IMR-90 (cell line): ENCODE measurements at regions not wholly inside any gene's neighbourhood (a gene's known extent, or its start where the extent isn't known, plus 50 kb on each side); places are given as distances from the start of the nearest gene placed in this dataset.
A peak's percentile ranks its signal among the peaks of the same experiment; 100 is the strongest.

Source experiments
- ATAC-seq: fragments of 200-7000 bp; cut with Tn5 transposase; 2 replicates; pipeline ENCODE4 v1.9.1; 2020; ENCODE audit warnings: low read depth, mild to moderate bottlenecking, moderate library complexity
- BruUV-seq: library from RNA; stranded (reverse); fragments of 400-500 nt; replicated peaks from 2 replicates; lab custom pipeline; 2021; lab: Mats Ljungman, UMichigan
- CTCF ChIA-PET: fragments of 300-600 bp; formaldehyde crosslinking; extraction: SDS; loops from one replicate; lab custom pipeline; 2021; ENCODE audit warnings: antibody characterized with exemption; lab: Yijun Ruan, JAX
- POLR2A ChIA-PET: fragments of 300-600 bp; sonication (Branson Sonifier 250); formaldehyde crosslinking; loops from one replicate; lab custom pipeline; 2022; ENCODE audit warnings: antibody characterized with exemption; ENCODE audit not compliant: unreplicated experiment; lab: Charles Lee
- DNase-seq: peaks from one replicate; pipeline ENCODE4 v3.0.0; 2013
- H2AFZ ChIP-seq: replicated peaks from 2 replicates; pipeline ENCODE3; 2013; ENCODE audit warnings: low read length, mild to moderate bottlenecking; ENCODE audit not compliant: poor library complexity
- H2AK5ac ChIP-seq: 2 replicates; pipeline ENCODE4 v1.6.1; 2013; ENCODE audit warnings: low read depth, low read length, inconsistent platforms
- H2AK9ac ChIP-seq: replicated peaks from 2 replicates; pipeline ENCODE3; 2013; ENCODE audit warnings: mild to moderate bottlenecking, low read depth, low read length, moderate library complexity; ENCODE audit not compliant: poor library complexity
- H2BK120ac ChIP-seq: 2 replicates; pipeline ENCODE4 v1.6.1; 2013; ENCODE audit warnings: low read depth, low read length, inconsistent platforms
- H2BK15ac ChIP-seq: 3 replicates; pipeline ENCODE4 v1.6.1; 2013; ENCODE audit warnings: low read depth, low read length, inconsistent platforms
- H2BK20ac ChIP-seq: 2 replicates; pipeline ENCODE4 v1.6.1; 2013; ENCODE audit warnings: low read depth, mild to moderate bottlenecking, inconsistent platforms, low read length, moderate library complexity
- H2BK5ac ChIP-seq: 2 replicates; pipeline ENCODE4 v1.6.1; 2013; ENCODE audit warnings: mild to moderate bottlenecking, low read depth, low read length, inconsistent platforms; ENCODE audit not compliant: poor library complexity, severe bottlenecking
- H3K14ac ChIP-seq: replicated peaks from 2 replicates; pipeline ENCODE4 v1.6.1; 2013; ENCODE audit warnings: low read depth, low read length, inconsistent platforms
- H3K18ac ChIP-seq: 2 replicates; pipeline ENCODE4 v1.6.1; 2013; ENCODE audit warnings: low read depth, low read length, control low read depth
- H3K23ac ChIP-seq: 2 replicates; pipeline ENCODE4 v1.6.1; 2013; ENCODE audit warnings: low read depth, low read length, inconsistent platforms
- H3K27ac ChIP-seq: 2 replicates; pipeline ENCODE4 v1.5.1; 2013; ENCODE audit warnings: mild to moderate bottlenecking, control low read depth, low read length; ENCODE audit not compliant: insufficient read depth
- H3K27me3 ChIP-seq: 2 replicates; pipeline ENCODE4 v1.6.1; 2013; ENCODE audit warnings: low read length; ENCODE audit not compliant: control insufficient read depth, insufficient read depth
- H3K36me3 ChIP-seq: 2 replicates; pipeline ENCODE4 v1.6.1; 2013; ENCODE audit warnings: low read length, mixed read lengths; ENCODE audit not compliant: control insufficient read depth, insufficient read depth
- H3K4ac ChIP-seq: 2 replicates; pipeline ENCODE4 v1.6.1; 2013; ENCODE audit warnings: low read depth, low read length, inconsistent platforms
- H3K4me1 ChIP-seq: 2 replicates; pipeline ENCODE4 v1.6.1; 2013; ENCODE audit warnings: low read length, mixed read lengths; ENCODE audit not compliant: control insufficient read depth, insufficient read depth
- H3K4me2 ChIP-seq: 2 replicates; pipeline ENCODE4 v1.6.1; 2013; ENCODE audit warnings: low read depth, mild to moderate bottlenecking, control low read depth, low read length, moderate library complexity
- H3K4me3 ChIP-seq: 2 replicates; pipeline ENCODE4 v1.5.1; 2013; ENCODE audit warnings: low read depth, mild to moderate bottlenecking, control low read depth, low read length, moderate library complexity; ENCODE audit not compliant: insufficient read depth
- H3K56ac ChIP-seq: 2 replicates; pipeline ENCODE4 v1.6.1; 2013; ENCODE audit warnings: low read length, inconsistent platforms; ENCODE audit not compliant: insufficient read depth; ENCODE audit errors: extremely low read depth
- H3K79me1 ChIP-seq, 2 experiments: 2 replicates each; pipeline ENCODE4 v1.6.1; 2013; ENCODE audit warnings: low read length in 2 of 2, inconsistent platforms in 1 of 2, low read depth in 1 of 2
- H3K9ac ChIP-seq: 2 replicates; pipeline ENCODE4 v1.6.1; 2013; ENCODE audit warnings: low read depth, low read length, control low read depth
- H3K9me1 ChIP-seq: 2 replicates; pipeline ENCODE4 v1.6.1; 2013; ENCODE audit warnings: low read length, inconsistent platforms; ENCODE audit not compliant: insufficient read depth
- H3K9me3 ChIP-seq: 2 replicates; pipeline ENCODE4 v1.6.1; 2013; ENCODE audit warnings: low read length; ENCODE audit not compliant: control insufficient read depth, insufficient read depth
- H4K20me1 ChIP-seq: 2 replicates; pipeline ENCODE4 v1.6.1; 2013; ENCODE audit warnings: low read length, inconsistent platforms; ENCODE audit not compliant: insufficient read depth
- H4K5ac ChIP-seq: 2 replicates; pipeline ENCODE4 v1.6.1; 2013; ENCODE audit warnings: mild to moderate bottlenecking, low read depth, low read length, control low read depth
- H4K8ac ChIP-seq, 2 experiments: 2 replicates each; pipeline ENCODE4 v1.6.1; 2013; ENCODE audit warnings: low read depth in 2 of 2, low read length in 2 of 2, control low read depth in 1 of 2, inconsistent platforms in 1 of 2
- H4K91ac ChIP-seq: 2 replicates; pipeline ENCODE4 v1.6.1; 2013; ENCODE audit warnings: low read depth, low read length, inconsistent platforms; ENCODE audit not compliant: insufficient read depth
- BHLHE40 ChIP-seq: fragments of 150-350 bp; IDR thresholded peaks from 2 replicates; pipeline ENCODE4 v1.6.1; 2016; ENCODE audit warnings: mild to moderate bottlenecking, low read depth, low read length
- CHD1 ChIP-seq: IDR thresholded peaks from 2 replicates; pipeline ENCODE4 v1.6.1; 2012; ENCODE audit warnings: low read depth, low read length, improper control_type of control experiment
- CTCF ChIP-seq: conservative IDR thresholded peaks from 2 replicates; pipeline ENCODE4 v1.5.1; 2012; ENCODE audit warnings: mild to moderate bottlenecking, low read depth, low read length, improper control_type of control experiment
- ELK1 ChIP-seq: fragments of 150-350 bp; IDR thresholded peaks from 2 replicates; pipeline ENCODE4 v1.6.1; 2016; ENCODE audit warnings: low read depth, mild to moderate bottlenecking, low read length, moderate library complexity, borderline replicate concordance
- FOS ChIP-seq: fragments of 150-350 bp; IDR thresholded peaks from 2 replicates; pipeline ENCODE4 v1.6.1; 2016; ENCODE audit warnings: low read depth, low read length
- MAFK ChIP-seq: IDR thresholded peaks from 2 replicates; pipeline ENCODE4 v1.6.1; 2012; ENCODE audit warnings: low read depth, low read length, improper control_type of control experiment
- MAZ ChIP-seq: IDR thresholded peaks from 2 replicates; pipeline ENCODE4 v1.6.1; 2012; ENCODE audit warnings: low read depth, mild to moderate bottlenecking, low read length, improper control_type of control experiment, moderate library complexity, borderline replicate concordance
- MXI1 ChIP-seq: IDR thresholded peaks from 2 replicates; pipeline ENCODE4 v1.6.1; 2012; ENCODE audit warnings: low read depth, mild to moderate bottlenecking, low read length, moderate library complexity, borderline replicate concordance
- NFE2L2 ChIP-seq: fragments of 150-350 bp; IDR thresholded peaks from 2 replicates; pipeline ENCODE4 v1.6.1; 2016; ENCODE audit warnings: low read depth, mild to moderate bottlenecking, low read length
- POLR2A ChIP-seq: IDR thresholded peaks from 2 replicates; pipeline ENCODE4 v1.6.1; 2012; ENCODE audit warnings: mild to moderate bottlenecking, low read depth, low read length
- RAD21 ChIP-seq: IDR thresholded peaks from 2 replicates; pipeline ENCODE4 v1.6.1; 2012; ENCODE audit warnings: low read length, improper control_type of control experiment
- RCOR1 ChIP-seq: IDR thresholded peaks from 2 replicates; pipeline ENCODE4 v1.6.1; 2012; ENCODE audit warnings: mild to moderate bottlenecking, low read length, improper control_type of control experiment; ENCODE audit not compliant: insufficient replicate concordance
- RFX5 ChIP-seq: IDR thresholded peaks from 2 replicates; pipeline ENCODE4 v1.8.0; 2012; ENCODE audit warnings: low read depth, mild to moderate bottlenecking, low read length, moderate library complexity
- USF2 ChIP-seq: fragments of 150-350 bp; IDR thresholded peaks from 2 replicates; pipeline ENCODE4 v1.6.1; 2017; ENCODE audit warnings: mild to moderate bottlenecking, antibody characterized with exemption, low read length, low read depth
- WGBS, 2 experiments: methylation state at CpG; one replicate each; pipeline versions ENCODE4 v1.1.5 to v1.1.7; 2013; ENCODE audit warnings: missing lambda C conversion rate in 2 of 2; ENCODE audit not compliant: insufficient read length in 1 of 2; ENCODE audit errors: extremely low coverage in 2 of 2; 5-methylcytosine and 5-hydroxymethylcytosine counted together
- dilution Hi-C: fragments of 300-500 bp; cut with HindIII; formaldehyde crosslinking; loops from one replicate; pipeline ENCODE4 v1.14.3; 2018; ENCODE audit warnings: low sequenced_read_pairs; ENCODE audit not compliant: unreplicated experiment
- in situ Hi-C: fragments of 300-500 bp; cut with MboI; formaldehyde crosslinking; loops from 3 replicates; pipeline ENCODE4 v1.14.3; 2019; ENCODE audit warnings: low sequenced_read_pairs, inconsistent platforms, mixed read lengths
- intact Hi-C: fragments of 100-400 bp; cut with micrococcal nuclease; formaldehyde crosslinking; loops from 2 replicates; pipeline ENCODE4 v1.10.0; 2022

GRCh38 chr15:39530480-39531342 lies 50.2 kb upstream of the THBS1 start:
- H3K4me1 ChIP-seq = peaks cover 2% of the 10 kb centered on the region; the same call in 1 of the 2 replicates
- intact Hi-C loops (no loop called here), dilution Hi-C loops (no loop called here), in situ Hi-C loops (no loop called here)
- H3K27me3 ChIP-seq = no peaks in the 10 kb centered on the region
- no peak overlapping the region for H2AK9ac ChIP-seq
- H3K36me3 ChIP-seq = no peaks in the 10 kb centered on the region
- no peak overlapping the region; the same call in 1 of the 2 replicates for H3K23ac ChIP-seq
- no peak overlapping the region for H2AK5ac ChIP-seq
- WGBS, 2 experiments = 75% methylated on average over 4 of the region's 7 CpGs; no CpG with 5 or more reads in 1 of the 2 experiments
- H3K4me2 ChIP-seq = no peak overlapping the region; the same call in 1 of the 2 replicates
- peak overlapping the region; percentile 31; the same call in 1 of the 2 replicates for H3K27ac ChIP-seq
- H2AFZ ChIP-seq = peak overlapping the region; percentile 28
- no TSS peak for BruUV-seq
- peak overlapping the region; percentile 8; the same call in 1 of the 2 replicates for H4K5ac ChIP-seq
- ATAC-seq (peak; percentile 69), DNase-seq (peak; percentile 14)
- no peaks in the 10 kb centered on the region for H3K9me3 ChIP-seq
- H2BK5ac ChIP-seq = no peak overlapping the region
- no peaks in the 10 kb centered on the region for H3K9me1 ChIP-seq
- peak overlapping the region; percentile 27; the same call in 1 of the 2 replicates for H4K91ac ChIP-seq
- peak overlapping the region; percentile 21; the same call in 1 of the 2 replicates for H2BK120ac ChIP-seq
- H3K9ac ChIP-seq = no peak overlapping the region
- no peak overlapping the region for H4K8ac ChIP-seq
- ChIA-PET POLR2A (no interaction called here), CTCF (interaction anchor here (0.8 to 0.9 kb wide), 2 partner anchors 18 to 75 kb away, joined by 3 read pairs; no protein-coding TSS in a partner anchor)
- no peaks in the 10 kb centered on the region for H3K79me1 ChIP-seq
- H3K56ac ChIP-seq = no peak overlapping the region
- H3K4ac ChIP-seq = no peak overlapping the region
- no peaks in the 10 kb centered on the region for H4K20me1 ChIP-seq
- 0 out of 2 replicates have a peak overlapping the region, but pooled peaks have one; percentile 39 for H3K14ac ChIP-seq
- H3K18ac ChIP-seq = peak overlapping the region; percentile 56; the same call in 1 of the 2 replicates
- H3K4me3 ChIP-seq = no peak overlapping the region
- H2BK15ac ChIP-seq = no peak overlapping the region; the same call in 2 of the 3 replicates
- peak overlapping the region; percentile 51; the same call in 1 of the 2 replicates for H2BK20ac ChIP-seq
- TF ChIP-seq BHLHE40 (no peak), USF2 (no peak), POLR2A (no peak), NFE2L2 (no peak), FOS (no peak), MXI1 (no peak), CTCF (no peak), ELK1 (no peak), CHD1 (no peak), RCOR1 (no peak), RFX5 (no peak), MAZ (no peak), MAFK (no peak), RAD21 (no peak)
